DND-41 (cell line): ENCODE measurements at regions not wholly inside any gene's neighbourhood (a gene's known extent, or its start where the extent isn't known, plus 50 kb on each side); places are given as distances from the start of the nearest gene placed in this dataset.

ENCODE experiments used
- EZH2 ChIP-seq: IDR thresholded peaks from 3 replicates; pipeline ENCODE4 v1.6.1; 2012; ENCODE audit warnings: borderline replicate concordance, low read depth, mild to moderate bottlenecking, moderate library complexity, low read length, inconsistent platforms; ENCODE audit not compliant: severe bottlenecking
- TF ChIP-seq, protein P1 (sequence below): IDR thresholded peaks from 2 replicates; pipeline ENCODE4 v1.5.1; 2012; ENCODE audit warnings: borderline replicate concordance, low read length, moderate library complexity, mild to moderate bottlenecking; ENCODE audit not compliant: poor library complexity, severe bottlenecking; ENCODE audit errors: extremely low read depth

DNA sequence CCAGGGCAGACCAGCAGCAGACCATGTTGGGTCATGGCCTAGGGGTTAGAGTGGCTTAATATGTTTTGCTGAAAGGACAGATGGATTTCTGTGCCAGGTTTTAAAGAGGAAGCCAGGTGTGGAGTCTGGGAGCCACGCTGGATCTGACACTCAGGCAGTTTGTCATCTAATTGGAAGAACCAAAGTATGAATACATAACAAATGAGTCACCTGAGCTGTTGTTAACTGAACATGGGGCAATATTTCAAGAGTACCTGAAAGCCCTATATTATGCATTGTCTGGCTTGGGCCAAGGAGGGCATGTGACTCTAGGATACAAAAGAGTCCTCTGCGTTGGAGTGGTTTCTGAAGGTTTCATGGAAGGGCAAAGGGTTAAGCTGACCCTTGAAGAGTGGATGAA is 70.6 kb downstream of the LMO4 start:
- TF ChIP-seq, protein P1, sequence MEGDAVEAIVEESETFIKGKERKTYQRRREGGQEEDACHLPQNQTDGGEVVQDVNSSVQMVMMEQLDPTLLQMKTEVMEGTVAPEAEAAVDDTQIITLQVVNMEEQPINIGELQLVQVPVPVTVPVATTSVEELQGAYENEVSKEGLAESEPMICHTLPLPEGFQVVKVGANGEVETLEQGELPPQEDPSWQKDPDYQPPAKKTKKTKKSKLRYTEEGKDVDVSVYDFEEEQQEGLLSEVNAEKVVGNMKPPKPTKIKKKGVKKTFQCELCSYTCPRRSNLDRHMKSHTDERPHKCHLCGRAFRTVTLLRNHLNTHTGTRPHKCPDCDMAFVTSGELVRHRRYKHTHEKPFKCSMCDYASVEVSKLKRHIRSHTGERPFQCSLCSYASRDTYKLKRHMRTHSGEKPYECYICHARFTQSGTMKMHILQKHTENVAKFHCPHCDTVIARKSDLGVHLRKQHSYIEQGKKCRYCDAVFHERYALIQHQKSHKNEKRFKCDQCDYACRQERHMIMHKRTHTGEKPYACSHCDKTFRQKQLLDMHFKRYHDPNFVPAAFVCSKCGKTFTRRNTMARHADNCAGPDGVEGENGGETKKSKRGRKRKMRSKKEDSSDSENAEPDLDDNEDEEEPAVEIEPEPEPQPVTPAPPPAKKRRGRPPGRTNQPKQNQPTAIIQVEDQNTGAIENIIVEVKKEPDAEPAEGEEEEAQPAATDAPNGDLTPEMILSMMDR: no peak
- no peak for TF ChIP-seq EZH2
